ENCODE measurements at regions not wholly inside any gene's neighbourhood (a gene's known extent, or its start where the extent isn't known, plus 50 kb on each side); places are given as distances from the start of the nearest gene placed in this dataset.

GRCh38 chr6:97406633-97407032, 123.6 kb upstream of the MMS22L start:
- Histone ChIP-seq H3K27me3 (peaks cover 3% of the 10 kb centered on the region), H3K36me3 (replicated peaks in 1 of 2) (no peaks in the 10 kb centered on the region), H3K4me1 (replicated peaks in 1 of 2) (no peaks in the 10 kb centered on the region), H3K27ac (no peak overlapping the region), H3K9me3 (replicated peaks in 1 of 3) (no peaks in the 10 kb centered on the region), H3K4me3 (no peak overlapping the region)
- DNase-seq: no peak
- intact Hi-C loops (cut with DNase I): no loop called here
- TF ChIP-seq POLR2A (IDR thresholded peaks at IDR 0.05) (no peak), CTCF (IDR thresholded peaks at IDR 0.05) (no peak)
- 51 to 73% (median 65%) methylated on average over 1 of the region's 1 CpG for WGBS, 4 donors

- Histone ChIP-seq H3K9me3 (replicated peaks in 1 of 3) (no peaks in the 10 kb centered on the region), H3K4me1 (replicated peaks in 1 of 2) (no peaks in the 10 kb centered on the region), H3K27ac (no peak overlapping the region), H3K36me3 (replicated peaks in 1 of 2) (no peaks in the 10 kb centered on the region), H3K27me3 (peaks cover 3% of the 10 kb centered on the region), H3K4me3 (no peak overlapping the region)
- no peak for TF ChIP-seq POLR2A (IDR thresholded peaks at IDR 0.05)
- TF ChIP-seq CTCF (IDR thresholded peaks at IDR 0.05): no peak
- intact Hi-C loops (cut with DNase I): no loop called here
- WGBS, 4 donors: 16 to 38% (median 30%) methylated on average over 2 of the region's 2 CpGs
- DNase-seq: no peak
These were observed 128.6 kb upstream of the MMS22L start for GRCh38 chr6:97411610-97412009.

GRCh38 chr6:97412511-97412910, 129.5 kb upstream of the MMS22L start:
- 38 to 71% (median 49%) methylated on average over 1 of the region's 1 CpG for WGBS, 4 donors
- Histone ChIP-seq H3K27ac (no peak overlapping the region), H3K4me3 (no peak overlapping the region), H3K9me3 (replicated peaks in 1 of 3) (no peaks in the 10 kb centered on the region), H3K4me1 (replicated peaks in 1 of 2) (no peaks in the 10 kb centered on the region), H3K27me3 (no peaks in the 10 kb centered on the region), H3K36me3 (replicated peaks in 1 of 2) (no peaks in the 10 kb centered on the region)
- no peak for DNase-seq
- TF ChIP-seq CTCF (IDR thresholded peaks at IDR 0.05): no peak
- no peak for TF ChIP-seq POLR2A (IDR thresholded peaks at IDR 0.05)
- intact Hi-C loops (cut with DNase I): no loop called here

GRCh38 chr6:97422171-97422570, 139.2 kb upstream of the MMS22L start:
- intact Hi-C loops (cut with DNase I): no loop called here
- no peak overlapping the region for H3K4me3 ChIP-seq

More at GRCh38 chr6:97422171-97422570, 139.2 kb upstream of the MMS22L start:
- Histone ChIP-seq H3K9me3 (replicated peaks in 1 of 3) (no peaks in the 10 kb centered on the region), H3K27ac (no peak overlapping the region), H3K27me3 (no peaks in the 10 kb centered on the region), H3K4me1 (replicated peaks in 1 of 2) (no peaks in the 10 kb centered on the region), H3K36me3 (replicated peaks in 1 of 2) (no peaks in the 10 kb centered on the region)
- 40 to 60% (median 48%) methylated on average over 1 of the region's 1 CpG for WGBS, 4 donors
- TF ChIP-seq CTCF (IDR thresholded peaks at IDR 0.05) (no peak), POLR2A (IDR thresholded peaks at IDR 0.05) (no peak)
- DNase-seq: no peak
